ENCODE measurements at regions not wholly inside any gene's neighbourhood (a gene's known extent, or its start where the extent isn't known, plus 50 kb on each side); places are given as distances from the start of the nearest gene placed in this dataset.

GRCh38 chr22:27152883-27153282, 495.5 kb downstream of the MIAT start:
- no peak for DNase-seq

GRCh38 chr22:27153386-27153785, 496.0 kb downstream of the MIAT start:
- DNase-seq: no peak

- DNase-seq: no peak
Measured at GRCh38 chr22:27154717-27155116, 497.3 kb downstream of the MIAT start.

GRCh38 chr22:27156821-27157489, 499.6 kb downstream of the MIAT start:
- no peak for DNase-seq

GRCh38 chr22:27157666-27158370, 500.4 kb downstream of the MIAT start:
- no peak for DNase-seq

- no peak for DNase-seq
Measured at GRCh38 chr22:27159016-27159415, 501.6 kb downstream of the MIAT start.

- no peak for DNase-seq
Measured at GRCh38 chr22:27159716-27160295, 502.4 kb downstream of the MIAT start.

- DNase-seq: no peak
Measured at GRCh38 chr22:27163162-27164137, 506.1 kb downstream of the MIAT start.

GRCh38 chr22:27164781-27165503, 507.6 kb downstream of the MIAT start:
- DNase-seq: no peak

GRCh38 chr22:27168681-27169080, 511.3 kb downstream of the MIAT start:
- DNase-seq: no peak

GRCh38 chr22:27170491-27170890, 513.1 kb downstream of the MIAT start:
- DNase-seq: no peak

GRCh38 chr22:27171212-27171611, 513.8 kb downstream of the MIAT start:
- no peak for DNase-seq

- no peak for DNase-seq
Measured at GRCh38 chr22:27173530-27173929, 516.1 kb downstream of the MIAT start.

GRCh38 chr22:27175021-27175838, 517.8 kb downstream of the MIAT start:
- DNase-seq: no peak

- no peak for DNase-seq
Measured at GRCh38 chr22:27175974-27176373, 518.6 kb downstream of the MIAT start.

GRCh38 chr22:27179161-27179560, 521.8 kb downstream of the MIAT start:
- DNase-seq: no peak

- no peak for DNase-seq
Measured at GRCh38 chr22:27181537-27181936, 524.1 kb downstream of the MIAT start.

- no peak for DNase-seq
Measured at GRCh38 chr22:27183474-27183873, 526.1 kb downstream of the MIAT start.

- no peak for DNase-seq
Measured at GRCh38 chr22:27185099-27185709, 527.8 kb downstream of the MIAT start.

- DNase-seq: no peak
Measured at GRCh38 chr22:27185760-27186302, 528.4 kb downstream of the MIAT start.

GRCh38 chr22:27186643-27187042, 529.3 kb downstream of the MIAT start:
- no peak for DNase-seq

All from activated effector memory CD4-positive, alpha-beta T cell treated with anti-CD3 and anti-CD28 coated beads, Interleukin-2, amount 50 U/mL, for 16 hours (primary cell).